GM21737 (cell line): ENCODE measurements at regions not wholly inside any gene's neighbourhood (a gene's known extent, or its start where the extent isn't known, plus 50 kb on each side); places are given as distances from the start of the nearest gene placed in this dataset.
"Not testable (repeated sequence)": the region's sequence is repeated elsewhere in the genome, so short reads cannot be mapped to it uniquely, and the experiment has no call there.

ENCODE experiments used
- ATAC-seq: cut with Tn5 transposase; IDR thresholded peaks from one replicate; pipeline ENCODE4 v1.9.1; 2021; ENCODE audit warnings: mild to moderate bottlenecking, moderate library complexity; ENCODE audit not compliant: unreplicated experiment

DNA sequence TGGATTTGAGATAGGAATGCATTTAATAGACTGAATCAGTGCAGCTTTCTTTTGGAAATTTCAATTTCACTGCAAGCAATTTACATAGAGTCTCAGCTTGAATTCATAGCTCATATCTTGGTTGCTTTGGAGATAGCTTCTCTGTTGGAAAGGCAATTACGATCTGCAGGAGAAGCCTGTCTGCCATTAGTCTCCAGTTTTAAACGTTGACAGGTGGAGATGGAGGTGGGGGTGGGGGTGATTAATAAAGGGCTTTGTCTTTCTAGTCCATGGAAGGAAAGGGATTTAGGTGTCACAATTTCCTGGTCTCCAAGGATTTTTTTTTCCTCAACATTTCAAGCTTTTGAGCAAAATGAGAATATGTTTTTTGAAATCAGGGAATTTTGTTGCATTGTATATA, 184.7 kb downstream of the CARTPT start:
- ATAC-seq: no peak

DNA sequence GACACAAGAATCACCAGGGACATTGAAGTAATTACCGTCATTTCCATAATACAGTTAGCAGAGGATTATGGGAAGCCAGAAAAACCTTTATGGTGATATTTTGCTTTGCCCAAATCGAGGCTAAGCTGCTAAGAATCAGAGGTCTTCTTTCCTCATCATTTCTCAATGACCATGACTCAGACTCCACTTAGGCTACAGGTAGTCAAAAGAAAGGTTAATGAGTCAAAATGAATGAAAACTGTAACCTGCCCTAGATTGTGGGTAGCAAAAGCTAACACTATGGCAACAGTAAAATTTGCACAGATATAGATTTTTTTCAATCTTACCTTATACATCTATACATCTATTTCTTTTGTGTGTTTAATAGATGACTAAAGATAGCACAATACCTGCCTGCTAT, 185.8 kb downstream of the CARTPT start:
- ATAC-seq: no peak

- no peak for ATAC-seq
These were observed 187.0 kb downstream of the CARTPT start for GRCh38 chr5:71905834-71906711.

DNA sequence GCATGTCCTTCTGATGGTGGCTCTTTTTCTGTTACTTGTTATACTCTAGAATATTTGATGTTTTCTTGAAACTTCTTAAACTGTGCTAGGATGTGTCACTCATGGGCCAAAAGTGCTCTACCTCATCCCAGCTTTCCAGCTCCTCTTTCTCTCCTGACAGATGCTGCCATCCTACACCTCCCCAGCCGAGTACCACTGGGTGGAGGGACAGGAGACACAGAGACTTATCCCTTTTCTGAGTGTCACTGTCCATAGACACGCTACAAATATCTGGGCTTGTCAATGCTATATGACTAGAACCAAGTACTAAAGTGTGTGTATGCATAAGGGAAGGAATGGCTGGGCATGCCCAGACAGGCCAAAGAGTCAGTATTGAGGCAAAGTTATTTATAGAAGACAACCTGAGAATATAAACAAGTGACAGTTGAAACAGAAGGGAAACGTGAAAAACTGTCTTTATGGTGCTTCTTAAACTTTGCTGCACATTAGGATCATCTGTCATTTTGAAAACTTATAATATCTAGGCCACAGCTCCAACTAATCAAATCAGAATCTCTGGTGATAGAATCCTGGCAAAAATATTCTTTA, 188.0 kb downstream of the CARTPT start:
- no peak for ATAC-seq

GRCh38 chr5:71907608-71908145, 188.6 kb downstream of the CARTPT start:
- ATAC-seq: no peak

DNA sequence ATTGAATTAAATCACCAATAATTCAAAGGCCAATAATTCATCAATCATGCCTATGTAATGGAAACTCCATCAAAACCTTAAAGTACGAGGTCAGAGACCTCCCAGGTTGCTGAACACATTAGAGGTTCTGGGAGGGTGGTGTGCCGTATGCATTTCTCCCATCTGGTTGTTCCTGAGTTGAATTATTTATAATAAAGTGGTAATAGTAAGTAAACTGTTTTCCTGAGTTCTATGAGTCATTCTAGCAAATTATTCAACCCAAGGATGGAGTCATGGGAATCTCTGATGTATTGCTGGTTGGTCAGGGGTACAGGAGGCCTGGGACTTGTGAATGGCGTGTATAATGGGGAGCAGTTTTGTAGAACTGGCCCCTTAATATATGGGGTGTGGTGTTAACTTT, 191.7 kb downstream of the CARTPT start:
- ATAC-seq: no peak

GRCh38 chr5:71912021-71912420, 192.9 kb downstream of the CARTPT start:
- ATAC-seq: no peak

GRCh38 chr5:71914281-71914680, 193.0 kb upstream of the MAP1B start:
- ATAC-seq: no peak

DNA sequence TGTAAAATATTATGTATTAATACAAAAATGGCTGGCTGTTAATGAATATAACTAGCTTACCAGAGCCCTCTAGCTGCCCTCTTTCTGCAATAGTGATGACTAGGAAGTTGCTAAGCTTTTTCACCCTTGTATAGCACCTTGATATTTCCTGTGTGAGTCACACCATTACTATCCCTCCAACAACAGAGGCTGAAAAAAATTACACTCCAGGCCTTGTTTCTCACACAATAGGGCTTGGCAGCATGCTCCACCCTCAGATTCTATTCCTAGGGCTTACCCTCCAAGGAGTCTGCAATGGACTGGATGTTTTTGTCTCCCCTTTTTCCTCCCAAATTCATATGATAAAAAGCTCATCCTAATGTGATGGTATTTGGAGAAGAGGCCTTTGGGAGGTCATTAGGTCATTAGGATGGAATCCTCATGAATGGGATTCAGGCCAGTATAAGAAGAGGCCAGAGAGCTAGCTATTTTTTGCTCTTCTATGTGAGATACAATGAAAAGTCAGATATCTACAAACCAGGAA, 184.6 kb upstream of the MAP1B start:
- no peak for ATAC-seq

GRCh38 chr5:71923755-71924154, 183.5 kb upstream of the MAP1B start:
- ATAC-seq: no peak

DNA sequence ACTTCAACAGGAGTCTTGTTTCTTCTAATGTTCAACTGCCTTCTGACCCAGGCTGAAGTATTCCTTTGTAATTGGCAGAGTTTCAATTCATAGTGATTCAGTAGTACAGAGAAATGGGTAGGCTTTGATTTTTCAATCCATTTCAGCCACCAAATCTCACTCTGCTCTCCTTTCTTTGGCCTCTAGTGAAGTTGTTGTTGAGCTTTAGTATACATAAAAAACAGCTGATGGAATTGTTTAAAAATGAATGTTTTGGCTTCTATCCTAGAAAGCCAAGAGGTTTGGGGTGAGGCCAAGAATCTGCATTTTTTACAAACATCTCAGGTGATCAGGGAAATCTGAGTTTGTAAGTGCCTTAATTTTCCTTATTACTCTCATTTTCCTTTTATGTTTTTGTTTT, 182.9 kb upstream of the MAP1B start:
- ATAC-seq: no peak

DNA sequence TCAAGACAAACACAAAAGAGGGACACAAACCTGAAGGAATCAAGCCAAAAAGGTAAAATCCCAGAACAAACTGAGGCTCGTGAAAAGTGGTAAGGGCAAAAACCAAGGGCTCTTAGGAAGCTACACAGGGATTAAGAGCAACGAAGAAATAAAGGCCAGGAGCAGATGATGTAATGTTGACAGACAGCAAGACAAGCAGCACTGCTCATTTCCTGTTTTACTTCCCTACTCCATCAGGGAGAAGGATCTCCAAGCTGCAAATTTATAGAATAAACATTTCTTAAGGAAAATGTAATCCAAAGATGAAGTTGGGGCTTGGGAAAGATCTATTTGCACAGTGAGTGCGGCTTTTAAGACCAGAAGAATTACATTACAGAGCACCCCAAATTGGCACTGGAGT, 182.3 kb upstream of the MAP1B start:
- no peak for ATAC-seq

- ATAC-seq: no peak
These were observed 181.6 kb upstream of the MAP1B start for GRCh38 chr5:71925608-71926091.

DNA sequence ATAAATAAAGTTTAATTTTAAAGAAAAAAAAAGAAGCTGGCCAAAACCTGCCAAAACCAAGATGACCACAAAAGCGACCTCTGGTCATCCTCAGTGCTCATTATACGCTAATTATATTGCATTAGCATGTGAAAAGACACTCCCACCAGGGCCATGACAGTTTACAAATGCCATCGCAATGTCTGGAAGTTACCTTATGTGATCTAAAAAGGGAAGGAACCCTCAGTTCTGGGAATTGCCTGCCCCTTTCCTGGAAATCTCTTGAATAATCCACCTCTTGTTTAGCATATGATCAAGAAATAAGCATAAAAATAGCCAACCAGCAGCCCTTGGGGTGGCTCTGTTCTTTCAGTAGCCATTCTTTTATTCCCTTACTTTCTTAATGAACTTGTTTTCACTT, 178.3 kb upstream of the MAP1B start:
- no peak for ATAC-seq

GRCh38 chr5:71930554-71930953, 176.7 kb upstream of the MAP1B start:
- ATAC-seq: not testable (repeated sequence)

DNA sequence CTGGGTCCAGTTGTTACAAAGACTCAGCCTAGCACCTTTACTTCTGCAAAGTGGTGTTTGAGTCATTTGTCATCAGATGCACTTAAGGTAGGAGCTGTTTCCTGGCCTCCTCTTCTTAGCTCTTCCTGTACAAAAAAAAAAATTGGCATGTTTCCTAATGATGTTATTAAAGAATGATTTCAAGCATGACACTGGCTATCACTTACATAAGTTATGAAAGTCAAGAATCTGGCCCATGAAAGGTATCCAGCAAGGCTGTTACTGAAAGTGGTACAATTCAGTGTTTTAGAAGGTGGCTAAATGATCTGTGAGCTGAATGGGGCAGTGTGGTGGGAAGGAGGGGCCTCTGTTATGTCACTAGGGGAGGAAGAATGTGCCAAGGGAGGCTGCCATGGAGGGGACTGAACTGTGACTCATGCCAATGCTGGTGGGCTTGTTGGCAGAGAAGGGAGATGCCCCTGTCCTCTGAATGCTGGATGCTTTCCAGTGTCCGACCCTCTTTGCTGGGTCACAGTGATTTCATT, 175.1 kb upstream of the MAP1B start:
- no peak for ATAC-seq

DNA sequence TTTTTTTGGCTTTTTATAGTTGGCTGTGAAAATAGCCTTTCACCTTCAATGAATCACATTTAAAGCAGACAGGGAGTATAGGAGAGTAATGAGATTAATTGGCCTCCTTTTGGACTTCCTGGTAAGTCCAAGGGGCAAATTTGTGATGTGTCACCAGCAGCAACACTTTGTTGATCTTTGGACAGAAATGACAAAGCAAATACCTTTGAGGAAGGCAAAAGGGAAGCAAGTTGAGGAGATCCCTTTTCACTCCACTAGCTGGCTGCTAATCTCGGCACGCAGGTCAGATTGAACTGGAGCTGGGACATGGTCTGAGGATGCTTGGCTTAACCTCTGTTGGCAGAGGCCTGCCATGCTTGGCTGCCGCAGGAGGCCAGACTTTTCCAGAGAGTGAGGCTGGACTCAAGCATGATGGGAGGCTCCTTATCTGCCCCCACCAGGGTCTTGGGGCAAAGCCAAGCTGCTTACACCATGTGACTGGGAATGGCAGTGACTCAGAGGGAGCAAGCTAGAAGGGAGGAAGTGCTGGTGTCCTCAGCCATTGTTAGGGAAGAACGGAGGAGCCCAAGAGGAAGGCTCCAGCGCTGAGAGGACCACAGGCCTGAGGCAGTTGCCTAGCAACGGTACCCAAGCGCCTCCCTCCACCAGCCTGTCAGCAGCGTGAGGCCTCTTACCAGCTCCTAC, 174.5 kb upstream of the MAP1B start:
- ATAC-seq: no peak

- no peak for ATAC-seq
These were observed 173.0 kb upstream of the MAP1B start for GRCh38 chr5:71934322-71934721.

DNA sequence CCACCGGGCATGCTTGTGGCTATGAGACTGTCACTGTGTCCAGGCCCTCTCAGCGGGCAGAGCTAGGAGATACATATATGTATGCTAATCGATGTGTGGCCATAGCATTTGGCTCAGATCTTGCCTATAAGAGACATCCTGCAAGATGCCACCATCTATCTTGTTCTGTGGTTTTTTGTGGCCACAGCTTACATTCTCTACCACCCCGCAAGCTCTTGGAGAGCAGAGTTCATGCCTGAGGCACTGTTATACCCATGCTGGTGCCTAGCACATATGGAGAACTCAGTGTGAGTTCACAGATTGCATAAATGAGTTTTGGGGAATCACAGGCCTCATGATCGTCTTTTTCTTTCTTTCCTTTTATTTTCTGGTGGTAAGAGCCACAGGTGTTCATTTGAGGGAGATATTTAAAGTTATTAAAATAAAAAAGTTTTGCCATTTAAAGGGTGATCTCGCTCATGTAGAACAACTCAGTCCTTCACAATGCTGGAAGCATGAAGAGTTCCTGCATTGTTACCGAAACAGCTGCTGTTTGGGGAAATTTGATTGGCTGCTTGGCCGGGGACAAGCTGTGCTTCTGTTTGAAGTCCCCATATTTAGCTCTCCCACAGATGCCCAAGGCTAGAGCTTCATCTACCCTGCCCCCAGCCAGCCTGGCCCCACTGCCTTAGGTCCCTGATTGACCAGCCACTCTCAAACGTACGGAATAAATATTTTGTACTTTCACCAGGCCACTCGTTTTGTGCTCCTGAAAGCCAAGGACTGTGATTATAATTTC, 169.2 kb upstream of the MAP1B start:
- ATAC-seq: no peak

DNA sequence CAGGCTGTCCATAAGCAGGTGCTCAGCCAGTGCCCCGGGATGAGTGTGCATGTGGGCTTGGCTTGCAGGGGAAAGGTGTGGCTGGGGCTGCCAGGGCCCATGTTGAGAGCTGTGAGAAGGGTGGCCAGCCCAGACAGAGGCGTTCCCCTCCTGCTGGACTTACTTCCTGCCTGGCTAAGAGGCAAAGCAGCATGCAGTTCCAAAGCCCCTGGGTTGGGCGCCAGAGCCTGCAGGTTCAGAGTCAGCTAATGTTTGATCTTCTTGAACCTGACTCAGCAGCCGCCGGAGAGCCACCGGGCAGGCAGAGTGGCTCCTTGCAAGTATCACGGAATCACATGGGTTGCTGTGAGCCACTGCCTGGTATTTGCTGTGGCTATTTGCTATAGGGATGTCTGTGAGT, 168.4 kb upstream of the MAP1B start:
- no peak for ATAC-seq
